ENCODE measurements at regions not wholly inside any gene's neighbourhood (a gene's known extent, or its start where the extent isn't known, plus 50 kb on each side); places are given as distances from the start of the nearest gene placed in this dataset.
"Not testable (repeated sequence)": the region's sequence is repeated elsewhere in the genome, so short reads cannot be mapped to it uniquely, and the experiment has no call there.

GRCh38 chr7:6882321-6882721 lies 56.2 kb upstream of the CCZ1B start:
- intact Hi-C loops (cut with DNase I); ATAC-seq; DNase-seq (ENCODE audit: low spot score): not testable (repeated sequence)

DNA sequence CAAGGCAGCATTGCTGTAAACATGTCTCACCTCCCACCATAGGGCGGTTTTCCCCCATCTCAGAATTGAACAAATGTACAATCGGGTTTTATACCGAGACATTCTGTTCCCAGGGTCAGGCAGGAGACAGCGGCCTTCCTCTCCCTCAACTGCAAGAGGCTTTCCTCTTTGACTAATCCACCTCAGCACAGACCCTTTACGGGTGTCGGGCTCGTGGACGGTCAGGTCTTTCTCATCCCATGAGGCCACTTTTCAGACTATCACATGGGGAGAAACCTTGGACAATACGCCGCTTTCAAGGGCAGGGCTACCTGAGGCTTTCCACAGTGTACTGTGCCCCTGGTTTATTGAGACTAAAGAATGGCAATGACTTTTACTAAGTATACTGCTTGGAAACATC lies 57.7 kb upstream of the CCZ1B start:
- not testable (repeated sequence) for DNase-seq (ENCODE audit: low spot score)

GRCh38 chr7:6886198-6886597 lies 60.1 kb upstream of the CCZ1B start:
- ATAC-seq (no peak), DNase-seq (ENCODE audit: low spot score) (no peak)
- intact Hi-C loops (cut with DNase I) = no loop called here

More for the DNA sequence above, 57.7 kb upstream of the CCZ1B start:
- ATAC-seq; intact Hi-C loops (cut with DNase I): not testable (repeated sequence)

DNA sequence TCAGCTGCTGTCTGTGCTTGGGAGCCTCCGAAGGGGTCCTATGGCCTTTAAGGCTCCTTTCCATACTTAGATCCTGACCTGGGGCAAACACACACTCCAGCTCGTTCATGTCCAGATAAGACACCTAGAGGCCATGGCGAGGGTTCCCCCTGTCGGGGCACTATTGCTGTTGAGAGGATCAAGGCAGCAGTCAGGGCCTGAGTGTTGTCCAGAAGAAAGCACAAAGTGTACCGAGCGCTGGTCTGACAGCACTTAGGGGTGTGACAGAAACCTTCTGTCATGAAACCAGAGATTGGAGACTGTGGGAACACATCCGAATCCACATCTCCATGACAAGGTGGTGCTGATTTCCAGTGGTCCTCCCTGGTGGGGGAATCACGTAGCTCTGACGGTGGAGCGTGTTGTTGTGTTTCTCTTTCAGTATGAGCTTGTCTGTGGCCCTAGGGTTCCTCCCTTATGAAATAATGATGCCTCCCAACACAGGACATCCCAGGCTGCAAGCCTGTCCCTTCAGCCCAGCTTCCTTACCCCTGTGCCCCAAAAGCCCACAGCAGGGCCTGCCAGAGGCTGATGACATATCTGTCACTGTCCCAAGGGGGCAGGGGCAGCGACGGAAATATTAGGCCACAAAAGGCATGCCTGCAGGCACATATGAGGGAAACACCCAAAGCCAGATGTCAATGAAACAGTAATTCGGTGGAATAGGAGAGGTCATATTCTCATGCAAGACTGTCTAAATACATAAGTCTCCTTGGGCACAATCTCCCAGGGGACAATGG lies 62.4 kb upstream of the CCZ1B start:
- intact Hi-C loops (cut with DNase I); ATAC-seq; DNase-seq (ENCODE audit: low spot score): not testable (repeated sequence)

DNA sequence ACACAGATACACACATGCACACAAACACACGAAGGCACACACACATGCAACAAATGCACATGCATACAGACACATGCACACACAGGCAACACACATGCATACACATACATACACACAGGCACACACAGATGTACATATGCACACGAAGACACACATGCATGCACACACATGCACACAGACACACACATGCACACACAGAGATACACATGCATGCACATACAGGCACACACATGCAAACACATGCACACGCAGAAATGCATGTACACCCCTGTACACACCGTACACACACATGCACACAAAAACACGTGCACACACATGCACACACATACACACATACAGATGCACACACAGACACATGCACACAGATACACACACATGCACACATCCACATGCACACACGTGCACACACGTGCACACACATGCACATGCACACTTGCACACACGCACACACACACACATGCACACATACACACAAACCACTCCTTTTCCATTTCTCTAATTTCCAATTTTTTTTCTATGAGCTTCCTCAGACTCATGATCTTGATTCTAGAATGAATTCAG lies 63.3 kb upstream of the CCZ1B start:
- no peak for ATAC-seq
- intact Hi-C loops (cut with DNase I) = no loop called here
- no peak for DNase-seq (ENCODE audit: low spot score)

- DNase-seq (ENCODE audit: low spot score); intact Hi-C loops (cut with DNase I); ATAC-seq: not testable (repeated sequence)
Measured at GRCh38 chr7:6902097-6902518, 76.0 kb upstream of the CCZ1B start.

GRCh38 chr7:6903289-6903688 lies 77.2 kb upstream of the CCZ1B start:
- DNase-seq (ENCODE audit: low spot score); intact Hi-C loops (cut with DNase I); ATAC-seq: not testable (repeated sequence)

- intact Hi-C loops (cut with DNase I) = not testable (repeated sequence)
Measured at GRCh38 chr7:6903792-6904191, 77.7 kb upstream of the CCZ1B start.

GRCh38 chr7:6917258-6917657 lies 91.2 kb upstream of the CCZ1B start:
- intact Hi-C loops (cut with DNase I) = no loop called here
- no peak for DNase-seq (ENCODE audit: low spot score)
- ATAC-seq = no peak

More at GRCh38 chr7:6903792-6904191, 77.7 kb upstream of the CCZ1B start:
- not testable (repeated sequence) for ATAC-seq; DNase-seq (ENCODE audit: low spot score)

GRCh38 chr7:6919169-6919568 lies 93.1 kb upstream of the CCZ1B start:
- intact Hi-C loops (cut with DNase I); DNase-seq (ENCODE audit: low spot score); ATAC-seq: not testable (repeated sequence)

DNA sequence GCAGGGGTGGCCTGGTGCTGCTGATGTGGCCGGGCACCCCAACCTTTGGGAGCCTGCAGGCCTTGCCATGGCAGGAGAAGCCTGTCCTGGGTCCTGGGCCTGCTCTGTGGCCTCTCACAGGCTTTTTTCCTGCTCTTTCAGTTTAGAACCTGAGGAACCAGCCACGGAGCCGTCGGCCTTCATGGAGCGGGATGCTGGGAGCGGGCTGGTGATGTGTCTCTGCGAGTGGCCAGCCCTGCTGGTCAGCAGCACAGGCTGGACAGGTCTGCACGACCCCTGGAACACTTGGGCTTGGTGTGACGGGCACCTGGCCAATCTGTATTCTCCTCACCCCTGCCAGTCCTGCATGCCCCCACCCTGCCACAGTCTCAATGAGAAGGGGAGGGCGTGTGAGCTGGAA lies 98.4 kb upstream of the CCZ1B start:
- ATAC-seq; DNase-seq (ENCODE audit: low spot score); intact Hi-C loops (cut with DNase I): not testable (repeated sequence)

DNA sequence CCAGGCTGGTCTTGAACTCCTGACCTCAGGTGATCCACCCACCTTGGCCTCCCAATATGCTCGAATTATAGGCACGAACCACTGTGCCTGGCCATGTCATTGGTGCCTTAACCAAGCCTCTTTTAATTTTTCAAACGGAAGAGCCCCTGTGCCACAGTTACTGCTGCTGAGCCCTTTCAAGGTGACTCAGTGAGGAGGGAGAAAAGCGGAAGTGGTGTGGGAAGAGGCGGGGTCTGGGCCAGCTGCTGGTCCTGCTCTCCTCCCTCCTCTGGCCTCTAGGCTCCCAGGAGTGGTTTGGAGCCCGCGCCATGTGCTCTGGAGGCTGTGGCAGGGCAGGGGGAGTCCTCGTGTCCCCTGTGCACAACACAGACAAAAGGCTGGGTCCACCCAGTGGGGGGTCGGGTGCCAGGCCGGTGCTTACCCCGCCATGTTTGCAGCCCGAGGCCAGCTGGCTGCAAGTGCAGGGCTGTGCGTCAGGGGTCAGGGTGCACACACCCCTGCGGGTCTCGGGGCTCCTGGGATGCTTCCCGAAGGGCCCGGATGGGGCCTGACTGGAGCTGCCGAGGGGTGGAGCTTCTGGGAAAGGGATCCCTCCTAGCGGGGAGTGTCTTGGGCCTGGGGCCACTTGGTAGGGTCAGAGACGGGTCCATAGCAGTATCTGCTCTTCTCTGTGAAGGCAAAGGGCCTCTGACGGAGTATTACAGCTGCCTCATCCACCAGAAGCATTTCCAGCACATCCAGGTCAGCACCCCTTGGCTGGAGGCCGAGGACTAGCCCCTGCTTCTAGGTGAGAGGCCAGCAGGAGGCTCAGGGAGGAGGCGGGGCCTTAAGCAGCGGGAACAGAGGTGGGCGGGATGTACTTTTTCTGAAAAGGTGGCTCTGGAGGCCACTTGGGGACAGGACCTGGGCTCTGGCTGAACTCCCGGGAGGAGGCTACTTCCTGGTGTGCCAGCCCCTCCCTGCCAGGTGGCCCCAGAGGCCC lies 100.4 kb upstream of the CCZ1B start:
- DNase-seq (ENCODE audit: low spot score); intact Hi-C loops (cut with DNase I); ATAC-seq: not testable (repeated sequence)

DNA sequence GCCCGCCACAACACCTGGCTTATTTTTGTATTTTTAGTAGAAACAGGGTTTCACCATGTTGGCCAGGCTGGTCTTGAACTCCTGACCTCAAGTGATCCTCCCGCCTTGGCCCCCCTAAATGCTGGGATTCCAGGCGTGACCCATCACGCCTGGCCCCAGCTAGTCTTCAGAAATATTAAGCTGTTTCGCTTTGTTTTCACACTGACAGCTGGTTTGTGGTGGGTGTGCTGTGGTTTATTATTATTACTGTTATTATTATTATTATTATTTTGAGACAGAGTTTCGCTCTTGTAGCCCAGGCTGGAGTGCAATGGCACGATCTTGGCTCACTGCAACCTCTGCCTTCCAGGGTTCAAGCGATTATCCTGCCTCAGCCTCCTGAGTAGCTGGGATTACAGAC lies 101.6 kb upstream of the CCZ1B start:
- ATAC-seq; intact Hi-C loops (cut with DNase I); DNase-seq (ENCODE audit: low spot score): not testable (repeated sequence)

GRCh38 chr7:6929588-6929987 lies 103.5 kb upstream of the CCZ1B start:
- DNase-seq (ENCODE audit: low spot score); intact Hi-C loops (cut with DNase I); ATAC-seq: not testable (repeated sequence)

- DNase-seq (ENCODE audit: low spot score); intact Hi-C loops (cut with DNase I); ATAC-seq: not testable (repeated sequence)
Measured at GRCh38 chr7:6930081-6930635, 104.1 kb upstream of the CCZ1B start.

DNA sequence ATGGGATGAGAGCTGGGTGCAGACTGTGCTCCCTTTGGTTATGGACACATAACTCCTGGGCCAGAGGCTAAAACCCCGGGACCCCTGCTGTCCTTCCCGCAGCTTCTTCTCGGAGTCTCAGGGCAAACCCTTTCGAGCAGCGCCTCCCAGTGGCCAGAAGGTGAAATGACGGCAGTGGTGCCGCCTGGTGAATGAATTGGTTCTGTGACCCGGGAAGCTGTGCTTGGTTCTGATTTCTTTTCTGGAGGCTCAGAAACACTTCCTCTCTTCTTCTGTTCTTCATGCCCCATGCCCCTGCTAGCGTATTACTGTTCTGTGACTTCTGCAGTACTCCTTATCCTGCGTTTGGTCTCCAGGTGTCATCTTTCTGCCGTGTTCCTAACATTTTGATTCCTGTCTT lies 104.7 kb upstream of the CCZ1B start:
- ATAC-seq; DNase-seq (ENCODE audit: low spot score): not testable (repeated sequence)

DNA sequence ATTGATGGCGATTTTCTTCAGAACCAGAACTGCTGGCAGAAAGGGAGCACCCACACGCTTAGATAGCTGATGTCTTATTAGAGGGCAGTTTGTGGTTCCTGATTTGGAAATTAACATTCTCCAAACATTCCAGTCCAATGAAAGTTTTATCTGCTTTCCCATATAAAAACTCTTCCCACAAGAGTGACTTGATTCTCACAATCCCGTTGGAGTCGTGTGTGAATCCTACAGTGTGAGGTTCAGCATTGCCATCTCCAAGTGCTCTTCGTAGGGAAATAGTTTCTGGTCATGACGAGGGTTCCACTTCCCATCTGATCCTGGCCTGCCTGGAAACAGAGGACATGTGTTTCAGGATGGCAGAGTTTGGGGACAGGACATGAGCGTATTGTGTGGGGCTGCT lies 105.4 kb upstream of the CCZ1B start:
- intact Hi-C loops (cut with DNase I); ATAC-seq; DNase-seq (ENCODE audit: low spot score): not testable (repeated sequence)

More for the DNA sequence above, 104.7 kb upstream of the CCZ1B start:
- intact Hi-C loops (cut with DNase I) = not testable (repeated sequence)

- ATAC-seq; intact Hi-C loops (cut with DNase I); DNase-seq (ENCODE audit: low spot score): not testable (repeated sequence)
Measured at GRCh38 chr7:6933954-6934632, 108.0 kb upstream of the CCZ1B start.

Measured in sciatic nerve (tissue), 2 donors.